ENCODE measurements at regions not wholly inside any gene's neighbourhood (a gene's known extent, or its start where the extent isn't known, plus 50 kb on each side); places are given as distances from the start of the nearest gene placed in this dataset.
A peak's percentile ranks its signal among the peaks of the same experiment; 100 is the strongest.

DNA sequence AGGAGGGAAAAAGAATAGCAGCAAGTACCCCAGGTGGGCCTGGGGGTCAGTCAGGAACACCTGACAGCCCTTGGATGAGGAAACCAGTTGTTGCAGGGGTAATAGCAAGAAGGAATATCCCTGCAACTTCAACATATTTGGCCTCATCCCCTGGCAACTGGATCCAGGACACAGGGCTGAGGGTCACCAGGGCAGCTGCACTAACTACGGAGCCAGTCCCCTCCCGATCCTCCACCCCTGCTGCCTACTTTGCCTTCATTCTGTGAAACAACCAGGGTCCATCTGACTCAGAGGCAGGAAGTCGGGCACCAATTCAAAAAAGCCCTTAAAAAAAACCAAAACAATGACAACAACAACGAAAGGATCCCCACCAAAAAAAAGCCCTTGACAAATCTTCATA lies 52.9 kb downstream of the FRMPD3 start:
- no peak for DNase-seq

DNA sequence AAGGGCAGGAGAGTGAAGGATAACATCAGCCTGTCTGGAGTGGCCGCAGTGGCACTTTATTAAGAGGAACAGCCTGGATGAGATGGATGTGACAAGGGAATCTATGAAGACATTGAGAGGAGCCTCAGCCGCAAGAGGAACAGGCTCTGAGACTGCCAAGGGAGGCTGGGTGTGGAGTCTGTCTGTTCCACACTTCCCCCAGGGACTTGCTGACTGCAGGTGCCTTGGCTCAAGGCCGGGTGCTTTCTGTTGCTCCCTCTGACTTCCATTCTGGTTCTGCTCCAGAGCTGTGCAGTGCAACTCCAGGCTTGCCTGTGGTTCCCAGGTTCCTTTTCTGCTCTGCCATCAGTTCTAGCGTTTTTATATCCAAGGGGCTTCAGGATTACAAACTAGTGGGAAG lies 54.6 kb downstream of the FRMPD3 start:
- DNase-seq: peak; percentile 56

DNA sequence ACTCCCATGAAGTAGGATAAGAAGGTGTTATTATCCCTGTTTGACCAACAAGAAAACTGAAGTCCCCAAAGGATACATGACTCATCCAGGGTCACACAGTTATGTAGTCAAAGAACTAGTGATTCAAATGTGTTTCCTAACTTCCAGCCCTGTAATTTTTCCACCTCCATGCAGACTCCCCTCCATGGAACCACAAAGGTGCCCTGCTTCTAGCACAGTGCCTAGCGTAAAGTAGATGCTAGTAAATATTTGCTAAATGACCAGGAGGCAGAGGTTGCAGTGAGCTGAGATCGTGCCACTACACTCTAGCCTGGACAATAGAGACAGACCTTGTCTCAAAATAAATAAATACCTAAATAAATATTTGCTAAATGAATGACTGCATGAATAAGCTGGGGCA lies 55.8 kb downstream of the FRMPD3 start:
- DNase-seq: no peak

DNA sequence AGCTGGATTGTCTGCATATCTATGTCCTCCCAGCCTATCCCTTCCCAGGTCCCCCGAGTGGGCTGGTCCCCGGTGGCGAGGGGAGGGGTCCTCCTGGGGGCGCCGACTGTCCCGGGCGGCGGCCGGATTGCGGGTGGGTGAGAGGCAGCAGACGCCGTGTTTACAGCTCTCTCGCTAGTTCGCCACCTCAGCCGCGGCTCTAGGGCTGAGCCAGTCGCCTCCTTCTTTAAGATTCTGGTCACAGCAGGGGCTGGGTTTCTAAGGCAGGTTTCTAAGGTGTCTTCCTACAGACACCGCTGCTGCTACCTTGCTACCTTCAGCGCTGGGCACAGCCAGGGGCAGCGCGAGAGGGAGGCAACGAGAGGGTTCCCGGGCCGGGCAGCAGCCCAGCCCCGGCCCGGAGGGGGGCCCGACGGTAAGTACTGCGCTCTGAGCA lies 57.2 kb downstream of the FRMPD3 start:
- no peak for DNase-seq

DNA sequence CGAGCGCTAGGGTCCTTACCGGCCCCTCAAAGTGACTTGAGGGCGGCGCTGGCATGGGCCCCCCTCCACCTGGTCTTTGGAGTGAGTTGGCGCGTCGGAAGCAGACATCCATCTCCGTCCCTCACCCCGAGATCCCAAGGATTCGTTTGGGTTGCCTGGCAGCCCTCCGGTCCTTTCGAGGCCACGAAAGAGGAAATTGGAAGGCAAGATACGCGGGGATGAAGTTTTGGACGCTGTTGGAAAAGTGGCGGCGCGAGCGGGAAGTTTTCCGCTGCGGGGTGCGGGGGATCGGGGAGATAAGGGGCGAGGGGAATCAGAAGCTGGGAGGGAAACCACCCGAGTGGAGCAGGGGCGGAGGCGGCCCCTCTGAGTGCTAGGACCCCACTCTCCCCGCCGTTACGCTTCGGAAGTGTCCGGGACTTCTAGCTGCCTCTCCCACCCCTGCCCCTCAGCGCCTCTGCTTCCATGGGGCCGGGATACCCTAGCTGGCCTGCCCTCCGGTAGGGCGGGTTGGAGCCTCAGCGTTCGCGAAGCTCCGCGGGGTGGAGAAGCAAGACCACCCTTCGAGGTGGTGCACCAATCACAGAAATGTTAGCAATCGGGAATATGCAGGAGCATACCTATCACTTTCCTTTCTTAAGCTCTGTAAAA lies 57.8 kb downstream of the FRMPD3 start:
- no peak for DNase-seq

DNA sequence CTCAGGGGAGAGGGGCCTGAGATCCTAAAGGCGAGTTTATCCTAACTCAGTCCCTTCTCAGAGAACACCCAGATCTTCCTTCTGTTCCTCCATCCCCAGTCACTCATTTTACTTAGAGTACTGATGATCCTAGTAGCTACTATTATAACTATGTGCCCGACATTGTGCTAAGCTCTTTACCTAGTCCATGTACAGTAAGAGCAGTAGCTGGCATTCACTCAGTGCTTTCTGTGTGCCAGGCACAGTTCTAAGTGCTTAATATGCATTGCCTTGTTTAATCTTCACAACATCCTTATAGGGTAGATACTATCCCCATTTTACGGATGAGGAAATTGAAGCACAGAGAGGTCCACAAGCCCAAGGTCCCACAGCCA lies 58.3 kb downstream of the FRMPD3 start:
- DNase-seq: no peak

DNA sequence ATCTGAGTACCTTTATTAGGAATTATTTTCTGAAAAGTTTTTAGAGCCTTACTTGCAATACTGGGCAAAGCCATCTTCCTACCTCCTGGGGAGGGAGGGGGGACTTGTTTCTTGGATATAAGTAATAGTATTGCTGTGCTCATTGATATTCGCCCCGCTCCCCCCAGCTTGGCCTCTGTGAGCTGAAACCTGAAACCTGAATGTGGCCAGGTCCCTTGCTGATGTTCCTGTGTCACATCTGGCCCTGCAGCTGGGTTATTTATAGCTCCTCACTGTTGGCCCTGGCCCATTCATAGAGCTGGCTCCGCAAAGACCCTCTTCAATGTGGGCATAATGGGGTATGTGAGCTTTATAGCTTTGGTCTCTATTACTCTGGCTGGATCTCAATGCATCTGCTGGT lies 59.5 kb downstream of the FRMPD3 start:
- no peak for DNase-seq

DNA sequence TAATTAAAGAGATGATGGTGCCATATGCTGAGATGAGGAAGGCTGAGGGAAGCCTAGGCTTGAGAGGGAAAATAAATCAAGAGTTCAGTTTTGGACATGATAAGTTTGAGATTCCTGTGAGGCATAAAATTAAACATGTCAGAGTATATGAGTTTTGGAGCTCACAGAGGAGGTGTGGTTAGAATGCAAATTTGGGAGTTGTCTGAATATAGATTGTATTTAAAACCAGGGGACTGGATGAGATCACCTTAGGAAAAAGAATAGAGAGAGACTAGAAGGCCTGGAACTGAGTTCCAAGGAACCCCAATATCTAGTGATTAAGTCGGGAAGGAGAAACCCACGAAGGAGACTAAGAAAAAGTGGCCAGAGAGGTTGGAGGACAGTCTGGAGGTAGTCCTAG lies 65.5 kb downstream of the FRMPD3 start:
- no peak for DNase-seq

DNA sequence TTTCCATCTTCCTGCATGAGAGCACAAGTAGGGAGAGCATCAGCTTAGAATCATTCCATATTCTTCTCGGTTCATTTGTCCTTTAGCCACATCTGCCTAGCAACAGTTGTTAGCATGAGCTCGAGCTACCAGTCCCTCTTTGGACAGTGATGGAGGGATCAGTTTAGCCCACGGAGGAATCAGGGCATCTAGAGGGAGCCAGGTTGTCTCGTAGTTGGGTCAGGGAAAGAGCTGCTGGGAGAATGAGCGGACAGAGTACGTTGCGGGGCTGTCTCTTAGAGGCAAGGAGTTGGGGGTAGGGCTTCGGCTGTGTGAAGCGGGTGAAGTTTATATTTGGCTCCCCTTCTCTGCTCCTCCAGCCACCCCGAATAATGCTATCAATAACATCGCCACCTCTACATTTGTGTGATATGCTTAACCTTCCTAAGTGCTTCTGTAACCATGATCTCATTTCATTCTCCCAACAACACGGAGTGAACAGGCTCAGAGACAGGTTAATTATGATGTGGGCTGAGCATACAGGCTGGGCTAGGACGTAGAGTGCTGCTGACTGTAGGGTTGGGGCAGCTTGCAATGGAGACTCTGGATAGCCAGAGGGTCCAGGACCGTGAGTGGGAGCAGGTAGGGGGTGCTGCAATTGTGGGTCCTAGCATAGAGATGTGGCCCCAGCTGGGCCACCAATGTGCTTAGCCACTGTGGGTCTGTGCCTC lies 72.6 kb downstream of the FRMPD3 start:
- DNase-seq: no peak

DNA sequence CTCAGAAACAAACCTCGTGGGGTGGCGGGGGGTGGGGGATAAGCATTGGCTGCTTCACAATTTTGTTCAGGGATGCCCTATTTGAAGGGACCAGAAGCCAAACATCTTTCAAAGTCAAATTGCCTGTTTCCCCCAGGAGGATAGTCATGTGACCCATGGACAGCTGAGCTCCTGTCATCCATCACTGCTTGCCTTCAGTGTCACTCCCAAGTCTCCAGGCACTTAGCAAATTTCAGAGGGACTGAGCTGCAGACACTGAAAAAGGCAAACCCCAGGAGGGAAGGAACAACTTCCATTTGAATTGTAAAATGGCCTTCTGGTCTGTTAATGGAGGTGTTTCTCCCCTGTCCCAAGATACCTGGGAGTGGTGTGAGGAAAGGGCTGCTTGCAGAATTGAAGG lies 73.4 kb downstream of the FRMPD3 start:
- peak; percentile 14 for DNase-seq

DNA sequence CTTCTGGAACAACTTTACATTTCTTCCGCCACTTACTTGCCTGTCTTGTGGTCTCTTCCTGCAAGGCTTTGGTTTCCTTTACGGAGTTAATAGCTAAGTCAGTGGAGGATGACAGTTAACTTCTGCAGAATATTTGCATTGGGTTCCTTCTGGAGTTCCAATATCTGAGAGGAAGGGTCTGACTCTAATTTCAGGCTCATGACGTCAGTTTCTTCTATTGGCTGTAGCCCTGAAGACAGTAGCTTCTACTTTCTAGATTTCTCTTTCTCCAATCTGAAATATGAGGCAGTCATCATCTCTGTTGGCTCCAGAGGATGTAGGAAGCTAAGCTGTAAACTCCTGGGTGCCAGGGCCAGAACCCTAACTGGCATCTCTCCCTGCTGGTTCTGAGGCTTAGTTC lies 76.7 kb downstream of the FRMPD3 start:
- no peak for DNase-seq

DNA sequence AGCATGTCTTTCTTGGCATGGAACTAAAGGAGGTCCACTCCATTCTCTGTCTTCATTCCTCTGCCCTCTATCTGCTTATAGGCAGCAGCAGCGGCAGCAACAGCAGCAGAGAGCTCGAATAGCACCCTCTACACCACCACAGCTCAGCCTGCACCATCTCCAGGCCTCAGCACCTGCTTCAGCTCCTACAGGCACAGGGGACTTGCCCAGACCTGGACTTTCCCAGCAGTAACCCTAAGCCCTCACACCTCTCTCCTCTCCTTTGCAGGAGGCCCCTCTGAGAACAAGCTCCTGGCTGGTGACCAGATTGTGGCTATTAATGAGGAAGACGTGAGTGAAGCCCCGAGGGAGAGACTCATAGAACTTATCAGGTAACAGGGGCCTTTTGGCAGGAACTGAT lies 80.7 kb downstream of the FRMPD3 start:
- no peak for DNase-seq

DNA sequence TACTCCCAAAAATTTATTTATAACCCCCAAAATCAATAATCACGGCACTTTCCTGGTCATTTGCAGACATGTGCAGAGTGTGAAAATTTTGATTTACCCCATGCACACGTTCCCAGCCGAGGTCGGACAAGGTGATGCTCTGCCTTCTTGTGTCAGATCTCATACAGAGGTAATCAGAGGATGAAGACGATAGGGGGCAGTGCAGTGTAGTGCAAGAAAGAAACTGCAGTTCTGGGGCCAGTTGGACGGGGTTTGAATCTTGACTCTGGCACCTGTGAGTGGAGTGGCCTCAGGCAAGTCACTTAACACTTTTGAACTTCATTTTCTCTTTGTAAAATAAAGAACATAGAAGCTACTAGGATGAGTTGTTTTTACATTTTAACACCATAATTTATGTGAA lies 88.4 kb downstream of the FRMPD3 start:
- peak; percentile 48 for DNase-seq

DNA sequence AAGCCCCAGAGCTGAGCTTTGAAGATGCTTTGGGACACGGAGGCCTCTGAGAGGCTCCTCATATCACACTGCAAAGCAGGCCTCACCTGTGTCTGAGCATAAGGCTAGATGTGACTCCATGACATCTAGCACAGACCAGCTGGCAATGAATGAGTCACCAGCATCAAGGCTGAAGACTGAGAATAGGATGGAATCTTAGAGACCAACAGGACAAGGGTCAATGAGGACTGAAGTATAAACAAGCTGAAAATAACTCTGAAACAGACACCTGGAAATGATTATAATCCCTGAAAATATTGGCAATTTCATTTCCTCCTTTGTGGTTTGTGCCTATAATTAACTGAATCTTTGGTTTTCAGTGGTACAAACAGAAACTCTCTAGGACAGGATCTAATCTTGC lies 87.1 kb upstream of the PRPS1 start:
- no peak for DNase-seq

DNA sequence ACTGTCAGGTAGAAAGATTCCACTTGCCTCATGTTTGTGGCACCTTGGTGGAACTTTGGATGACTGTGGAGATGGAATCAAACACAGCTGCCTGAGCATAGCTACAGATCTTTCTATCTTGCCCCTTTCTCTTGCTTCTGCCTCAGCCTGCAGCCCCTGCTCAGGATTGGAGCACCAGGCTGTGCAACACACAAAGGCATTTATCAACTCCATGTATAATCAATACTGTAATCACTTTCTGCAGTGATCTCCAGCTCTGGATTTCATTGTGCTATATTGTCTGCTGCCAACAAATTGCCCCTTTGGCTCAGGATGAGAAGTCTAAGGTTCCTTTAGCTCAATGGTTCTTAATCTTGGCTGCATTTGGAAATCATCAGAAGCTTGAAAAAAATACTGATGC lies 86.3 kb upstream of the PRPS1 start:
- DNase-seq: no peak

DNA sequence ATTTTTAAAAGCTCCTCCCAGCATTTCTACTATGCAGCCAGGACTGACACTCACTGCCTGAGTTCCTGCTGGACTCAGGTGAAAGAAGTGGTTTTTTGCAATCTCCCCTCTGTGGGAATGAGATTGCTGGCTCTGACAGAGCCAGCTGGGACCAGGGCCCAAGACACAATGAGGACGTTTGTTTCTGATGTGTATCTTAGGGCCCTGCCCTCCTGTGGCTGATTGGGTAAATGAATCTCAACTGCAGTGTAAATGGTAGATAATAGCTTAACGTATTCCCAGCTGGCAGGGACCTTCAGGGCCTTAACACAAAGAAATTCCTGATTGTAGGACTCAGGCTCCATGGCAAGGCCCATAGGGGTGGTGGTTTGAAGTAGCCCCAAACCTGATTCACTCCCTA lies 85.8 kb upstream of the PRPS1 start:
- peak; percentile 59 for DNase-seq

DNA sequence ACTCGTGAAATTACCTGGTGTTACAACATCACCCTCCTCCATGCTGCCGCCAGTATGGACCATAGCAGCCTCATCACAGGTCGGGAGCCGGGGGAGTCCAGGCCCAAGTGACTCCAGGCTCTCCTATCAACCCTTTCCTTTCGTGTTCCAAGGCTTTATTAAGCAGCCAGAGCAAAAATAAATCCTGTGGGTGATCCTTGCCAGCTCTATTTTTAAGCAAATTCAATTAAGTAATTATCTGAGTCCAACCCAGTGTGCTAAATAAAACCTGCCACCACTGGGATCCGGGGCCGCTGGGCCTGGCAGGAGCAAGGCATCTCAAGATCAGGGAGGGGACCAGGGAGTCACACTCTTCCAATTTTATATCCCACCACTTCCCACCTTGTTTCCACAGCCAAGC lies 80.7 kb upstream of the PRPS1 start:
- no peak for DNase-seq

DNA sequence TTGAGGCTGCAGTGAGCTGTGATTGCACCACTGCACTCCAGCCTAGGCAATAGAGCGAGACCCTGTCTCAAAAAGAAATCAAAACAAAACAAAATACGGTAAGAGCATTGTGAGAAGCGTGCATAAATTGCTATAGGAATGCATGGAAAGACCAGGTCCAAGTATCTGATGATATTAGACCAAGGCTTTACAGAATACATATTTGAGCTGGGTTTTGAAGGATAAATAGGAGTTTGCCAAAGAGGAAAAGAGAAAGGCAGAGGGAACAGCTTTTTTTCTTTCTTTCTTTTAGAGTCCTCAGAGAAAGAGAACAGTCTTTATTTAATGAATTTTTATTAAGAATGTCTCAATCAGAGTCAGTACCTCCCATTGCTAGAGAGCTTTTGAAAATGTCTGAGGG lies 79.5 kb upstream of the PRPS1 start:
- DNase-seq: no peak

DNA sequence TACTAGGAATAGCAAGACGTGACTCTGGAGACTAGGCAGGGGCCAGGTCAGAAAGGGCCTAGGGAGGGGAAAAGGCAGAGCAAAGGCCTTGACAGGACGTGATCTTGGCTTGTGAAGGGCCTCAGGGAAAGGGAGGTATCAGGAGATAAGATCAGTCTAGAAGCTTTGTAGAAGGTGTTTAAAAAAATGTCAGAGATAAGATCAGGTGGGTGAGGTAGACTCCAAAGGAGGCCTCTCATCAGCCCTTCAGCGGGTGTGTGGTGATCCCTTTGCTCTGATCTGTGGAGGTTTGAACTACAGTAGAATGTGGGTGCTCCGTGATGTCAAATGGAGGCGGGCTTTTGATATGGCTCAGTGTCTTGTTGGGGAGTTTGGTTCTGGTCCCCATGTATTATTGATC lies 78.8 kb upstream of the PRPS1 start:
- no peak for DNase-seq

DNA sequence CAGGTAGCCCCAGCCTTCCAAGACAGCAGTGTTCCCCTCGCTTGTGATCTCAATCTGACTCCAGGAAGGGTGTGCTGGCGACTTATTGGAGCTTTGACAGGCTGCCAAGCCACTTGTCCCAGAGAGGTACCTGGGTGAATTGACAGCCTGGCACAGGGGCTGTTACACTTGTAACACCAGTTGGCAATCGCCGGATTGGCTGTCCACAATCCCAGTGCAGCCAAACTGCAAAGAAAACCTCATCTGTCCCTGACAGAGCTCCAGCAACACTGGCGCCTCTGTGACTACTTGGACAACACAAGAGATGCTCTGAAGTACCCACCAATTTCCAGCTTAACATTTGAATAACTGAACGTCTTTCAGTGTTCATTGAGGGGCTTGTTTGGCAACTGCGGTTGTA lies 76.8 kb upstream of the PRPS1 start:
- no peak for DNase-seq

DNA sequence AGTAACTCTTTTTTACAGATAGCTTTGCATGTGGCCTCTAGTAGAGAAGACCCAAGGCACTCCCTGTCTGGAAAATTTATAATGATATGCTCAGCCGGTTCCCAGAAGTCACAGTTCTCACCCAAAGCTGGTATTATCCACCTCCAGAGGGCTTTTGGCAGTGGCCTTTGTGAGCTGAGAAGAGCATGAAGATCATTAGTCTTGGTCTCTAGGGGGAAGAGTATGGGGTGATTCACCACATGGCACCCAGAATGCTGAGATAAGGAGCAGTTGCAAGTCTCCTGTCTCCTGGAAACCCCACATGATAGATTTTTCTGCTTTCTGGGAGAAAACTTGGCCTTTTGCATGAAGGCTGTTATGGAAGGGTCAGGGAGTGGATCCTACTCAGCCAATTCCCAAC lies 75.4 kb upstream of the PRPS1 start:
- DNase-seq: no peak

DNA sequence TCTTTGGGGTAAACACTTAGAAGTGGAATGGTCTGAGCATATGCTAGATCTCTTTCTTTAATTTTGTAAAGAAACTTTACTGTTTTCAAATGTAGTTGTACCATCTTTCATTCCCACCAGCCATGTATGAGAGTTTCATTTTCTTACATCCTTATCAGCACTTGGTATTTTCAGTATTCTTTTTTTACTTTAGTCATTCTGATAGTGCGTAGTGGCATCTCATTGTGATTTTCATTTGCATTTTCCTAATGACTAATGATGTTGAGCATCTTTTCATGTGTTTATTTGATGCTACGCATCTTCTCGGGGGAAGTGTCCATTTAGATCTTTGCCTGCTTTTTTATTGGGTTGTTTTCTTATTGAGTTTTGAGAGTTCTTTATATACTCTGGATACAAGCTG lies 71.3 kb upstream of the PRPS1 start:
- no peak for DNase-seq

DNA sequence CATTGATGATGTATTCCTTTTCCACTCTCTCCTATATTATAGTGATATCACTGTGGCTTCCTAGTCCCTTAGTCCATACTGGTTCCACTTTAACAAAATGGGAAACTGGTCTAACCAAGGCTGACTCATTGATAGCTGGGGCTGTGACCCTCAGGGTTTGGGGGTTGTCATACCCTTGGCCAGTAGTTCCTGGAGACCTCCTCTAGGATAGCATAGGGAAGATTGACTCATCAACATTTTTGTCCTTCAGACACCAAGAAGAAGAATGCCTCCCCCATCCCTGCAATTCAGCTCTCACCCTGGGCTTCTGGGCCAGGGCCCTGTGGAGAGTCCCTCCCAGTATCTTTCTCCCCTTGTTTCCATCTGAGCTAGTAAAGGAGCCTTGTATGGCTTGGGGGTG lies 68.8 kb upstream of the PRPS1 start:
- DNase-seq: no peak

DNA sequence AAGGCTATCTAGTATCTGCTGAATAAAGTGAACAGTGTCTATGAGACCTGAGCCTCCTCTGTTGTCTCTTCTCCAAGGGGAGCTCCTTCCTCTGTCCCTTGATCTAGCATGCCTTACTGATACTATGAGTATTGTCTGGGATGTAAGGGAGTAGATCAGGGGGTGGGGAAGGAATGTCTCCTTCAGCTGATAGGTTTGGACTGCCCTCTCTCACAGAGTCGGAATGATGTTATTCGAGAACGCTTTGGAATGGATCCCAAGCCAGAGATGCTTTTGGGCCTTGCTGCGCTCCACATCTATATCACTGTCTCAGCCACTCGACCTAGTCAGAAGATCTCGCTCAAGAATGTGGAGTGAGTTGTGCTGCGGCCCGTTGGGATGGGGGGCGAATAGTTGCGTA lies 68.3 kb upstream of the PRPS1 start:
- DNase-seq: no peak

DNA sequence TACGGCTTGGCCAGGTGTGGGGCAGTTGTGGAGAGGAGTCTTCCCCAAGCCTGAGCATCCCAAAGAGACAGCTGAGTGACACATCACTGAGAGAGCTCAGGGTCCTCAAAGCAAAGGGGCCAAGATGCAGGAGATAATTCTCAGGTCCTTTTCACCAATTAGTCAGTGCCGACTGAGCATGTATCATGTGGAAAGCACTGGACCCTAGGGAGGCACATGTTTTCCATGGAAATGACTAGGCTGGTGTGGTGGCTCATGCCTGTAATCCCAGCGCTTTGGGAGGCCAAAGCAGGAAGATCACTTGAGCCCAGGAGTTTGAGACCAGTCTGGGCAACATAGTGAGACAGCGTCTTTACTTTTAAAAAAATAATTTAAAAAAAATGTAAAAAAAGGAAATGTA lies 67.3 kb upstream of the PRPS1 start:
- DNase-seq: no peak

Data from NCI-H1436 (cell line).